Endothelial cell of umbilical vein (primary cell): ENCODE measurements at regions not wholly inside any gene's neighbourhood (a gene's known extent, or its start where the extent isn't known, plus 50 kb on each side); places are given as distances from the start of the nearest gene placed in this dataset.

Experiments
- BruUV-seq: library from RNA; stranded (reverse); fragments of 400-500 nt; replicated peaks from 2 replicates; lab custom pipeline; 2021; lab: Mats Ljungman, UMichigan
- CTCF ChIA-PET: fragments of 300-600, 350-600 bp; sonication (Branson Sonifier 250); formaldehyde crosslinking; loops from one replicate; lab custom pipeline; 2021; ENCODE audit warnings: antibody characterized with exemption, inconsistent platforms; lab: Charles Lee
- POLR2A ChIA-PET: fragments of 300-600, 350-600 bp; sonication (Branson Sonifier 250); formaldehyde crosslinking; loops from one replicate; lab custom pipeline; 2021; ENCODE audit warnings: antibody characterized with exemption, inconsistent platforms; lab: Charles Lee
- DNase-seq: peaks from one replicate; pipeline ENCODE4 v3.0.0-alpha.2; 2011; ENCODE audit warnings: low read depth, low spot score
- FAIRE-seq: peaks from 2 replicates; lab custom pipeline; 2011; peaks lifted over from hg19 to GRCh38; lab: Jason Lieb, UNC
- H2AFZ ChIP-seq: 2 replicates; pipeline ENCODE4 v1.6.0; 2012; ENCODE audit warnings: low read depth, low read length, control low read depth, inconsistent platforms
- H3K27ac ChIP-seq: 2 replicates; pipeline ENCODE4 v1.5.1; 2011; ENCODE audit warnings: low read depth, mild to moderate bottlenecking, control low read depth, low read length, moderate library complexity; ENCODE audit not compliant: insufficient read depth
- H3K27me3 ChIP-seq, 2 experiments: 2 replicates each; pipeline versions ENCODE4 v1.6.0 to v1.6.1; 2011; ENCODE audit warnings: low read length in 2 of 2, mixed read lengths in 1 of 2; ENCODE audit not compliant: control insufficient read depth in 2 of 2, insufficient read depth in 2 of 2
- H3K36me3 ChIP-seq, 2 experiments: 2 replicates in 1 of 2; 3 replicates in 1 of 2; pipeline ENCODE4 v1.5.1; 2011; ENCODE audit warnings: low read length in 2 of 2, mild to moderate bottlenecking in 1 of 2, moderate library complexity in 1 of 2; ENCODE audit not compliant: control insufficient read depth in 2 of 2, insufficient read depth in 2 of 2; ENCODE audit errors: extremely low read depth in 1 of 2
- H3K4me1 ChIP-seq: 3 replicates; pipeline ENCODE4 v1.5.1; 2011; ENCODE audit warnings: mild to moderate bottlenecking, low read length; ENCODE audit not compliant: control insufficient read depth, insufficient read depth; ENCODE audit errors: extremely low read depth
- H3K4me2 ChIP-seq: 2 replicates; pipeline ENCODE4 v1.6.1; 2011; ENCODE audit warnings: low read length, control low read depth, mixed read lengths; ENCODE audit not compliant: insufficient read depth
- H3K4me3 ChIP-seq, 3 experiments: fragments of 200-600 bp in 1 of 3; sonication (generic), shearing (Covaris generic) in 1 of 3; replicated peaks in 1 of 3; 2 replicates each; pipeline ENCODE4 v1.5.1; 2011 to 2016; ENCODE audit warnings: control low read depth in 3 of 3, low read length in 3 of 3, mild to moderate bottlenecking in 2 of 3, inconsistent platforms in 1 of 3, low read depth in 1 of 3, moderate library complexity in 1 of 3; ENCODE audit not compliant: insufficient read depth in 1 of 3
- H3K79me2 ChIP-seq: 2 replicates; pipeline ENCODE4 v1.6.0; 2012; ENCODE audit warnings: low read length, inconsistent platforms; ENCODE audit not compliant: control insufficient read depth, insufficient read depth
- H3K9ac ChIP-seq: replicated peaks from 2 replicates; pipeline ENCODE3; 2011; ENCODE audit warnings: low read length, control low read depth; ENCODE audit not compliant: insufficient read depth; ENCODE audit errors: extremely low read depth
- H3K9me1 ChIP-seq: replicated peaks from 3 replicates; pipeline ENCODE4 v1.6.0; 2011; ENCODE audit warnings: mild to moderate bottlenecking, low read length; ENCODE audit not compliant: control insufficient read depth, insufficient read depth; ENCODE audit errors: extremely low read depth
- H3K9me3 ChIP-seq: replicated peaks from 2 replicates; pipeline ENCODE4 v1.5.1; 2012; ENCODE audit warnings: low read length, inconsistent platforms; ENCODE audit not compliant: control insufficient read depth, insufficient read depth
- H4K20me1 ChIP-seq: replicated peaks from 2 replicates; pipeline ENCODE3; 2011; ENCODE audit warnings: mild to moderate bottlenecking, low read length; ENCODE audit not compliant: control insufficient read depth, insufficient read depth; ENCODE audit errors: extremely low read depth
- CTCF ChIP-seq, 2 donors: IDR thresholded peaks; 1 replicate in 1 of 2; 2 replicates in 1 of 2; pipeline ENCODE4 v1.5.1; 2011; ENCODE audit warnings: low read length in 2 of 2, mild to moderate bottlenecking in 2 of 2, moderate library complexity in 2 of 2, control low read depth in 1 of 2, inconsistent platforms in 1 of 2, low read depth in 1 of 2; ENCODE audit not compliant: insufficient read depth in 1 of 2; ENCODE audit errors: extremely low read depth in 1 of 2
- EZH2 ChIP-seq: IDR thresholded peaks from 2 replicates; pipeline ENCODE4 v1.6.1; 2012; ENCODE audit warnings: borderline replicate concordance, low read depth, mild to moderate bottlenecking, moderate library complexity, low read length, inconsistent platforms; ENCODE audit not compliant: severe bottlenecking
- FOS ChIP-seq: IDR thresholded peaks from 2 replicates; pipeline ENCODE4 v1.6.1; 2011; ENCODE audit warnings: mild to moderate bottlenecking, low read length, moderate library complexity, borderline replicate concordance; ENCODE audit not compliant: insufficient read depth
- GATA2 ChIP-seq: IDR thresholded peaks from 2 replicates; pipeline ENCODE4 v1.7.0; 2011; ENCODE audit warnings: low read depth, mild to moderate bottlenecking, moderate library complexity, mixed read lengths, low read length; ENCODE audit not compliant: insufficient read length, insufficient read depth
- JUN ChIP-seq: IDR thresholded peaks from 2 replicates; pipeline ENCODE4 v1.6.1; 2011; ENCODE audit warnings: borderline replicate concordance, low read depth; ENCODE audit not compliant: insufficient read length, insufficient read depth
- MYC ChIP-seq: IDR thresholded peaks from one replicate; pipeline ENCODE4 v1.6.1; 2011; ENCODE audit warnings: mild to moderate bottlenecking, low read depth, low read length
- POLR2A ChIP-seq: IDR thresholded peaks from 2 replicates; pipeline ENCODE4 v1.6.1; 2012; ENCODE audit warnings: low read depth, mild to moderate bottlenecking, control low read depth, low read length
- POLR2AphosphoS5 ChIP-seq: IDR thresholded peaks from 2 replicates; pipeline ENCODE4 v1.6.1; 2012; ENCODE audit warnings: low read depth, mild to moderate bottlenecking, control low read depth, low read length, moderate library complexity; ENCODE audit not compliant: insufficient read depth
- dilution Hi-C: fragments of 300-500 bp; cut with MboI; formaldehyde crosslinking; loops from one replicate; pipeline ENCODE4 v1.15.0; 2019; ENCODE audit warnings: low sequenced_read_pairs; ENCODE audit not compliant: extremely low pct_ligation_motif_present
- intact Hi-C: fragments of 100-400 bp; cut with micrococcal nuclease; formaldehyde crosslinking; loops from one replicate; pipeline ENCODE4 v1.10.0; 2022
- TF ChIP-seq, protein P1 (sequence below): IDR thresholded peaks from 2 replicates; pipeline ENCODE4 v1.6.1; 2011; ENCODE audit not compliant: insufficient read depth, insufficient read length

GRCh38 chr20:17793986-17794385, 94.2 kb downstream of the BANF2 start:
- Histone ChIP-seq H3K79me2 (no peaks in the 10 kb centered on the region), H3K36me3 (no peaks in the 10 kb centered on the region), H3K4me1 (no peaks in the 10 kb centered on the region), H3K4me3 (no peak overlapping the region), H3K9ac (no peak overlapping the region), H3K9me3 (no peaks in the 10 kb centered on the region), H4K20me1 (no peaks in the 10 kb centered on the region), H3K9me1 (no peaks in the 10 kb centered on the region), H3K27ac (no peak overlapping the region), H3K4me2 (no peak overlapping the region), H2AFZ (no peak overlapping the region), H3K27me3 (peaks cover 0 to 6% of the 10 kb centered on the region in 2 experiments)
- no peak for FAIRE-seq
- TF ChIP-seq FOS (no peak), MYC (no peak), POLR2AphosphoS5 (no peak), GATA2 (no peak), EZH2 (no peak), JUN (no peak), CTCF (IDR thresholded peaks at IDR 0.05; ENCODE audit: extremely low read depth in 1 of 2, insufficient read depth in 1 of 2, low read depth in 1 of 2, low read length in 2 of 2) (no peak), POLR2A (no peak)
- TF ChIP-seq, protein P1, sequence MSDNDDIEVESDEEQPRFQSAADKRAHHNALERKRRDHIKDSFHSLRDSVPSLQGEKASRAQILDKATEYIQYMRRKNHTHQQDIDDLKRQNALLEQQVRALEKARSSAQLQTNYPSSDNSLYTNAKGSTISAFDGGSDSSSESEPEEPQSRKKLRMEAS = no peak
- DNase-seq = no peak
- no TSS peak for BruUV-seq
- dilution Hi-C loops = no loop called here
- ChIA-PET CTCF (interaction anchor here (1.1 kb wide), 1 partner anchor 104 kb away, joined by 3 read pairs; no protein-coding TSS in a partner anchor), POLR2A (no interaction called here)
- intact Hi-C loops = no loop called here
